Neural crest cell (in vitro differentiated cells): ENCODE measurements at regions not wholly inside any gene's neighbourhood (a gene's known extent, or its start where the extent isn't known, plus 50 kb on each side); places are given as distances from the start of the nearest gene placed in this dataset.

Source experiments
- DNase-seq: peaks from one replicate; pipeline ENCODE4 v3.0.0; 2021; ENCODE audit warnings: low read depth, mixed read lengths, low spot score
- H3K27ac Mint-ChIP-seq: one replicate; pipeline ENCODE4 v1.8.0; 2021; ENCODE audit warnings: mild to moderate bottlenecking, mixed read lengths; ENCODE audit not compliant: unreplicated experiment
- H3K27me3 Mint-ChIP-seq: 2 replicates; pipeline ENCODE4 v1.8.0; 2021; ENCODE audit warnings: low read depth, mild to moderate bottlenecking, mixed read lengths
- H3K36me3 Mint-ChIP-seq: 2 replicates; pipeline ENCODE4 v1.8.0; 2021; ENCODE audit warnings: low read depth, mild to moderate bottlenecking, mixed read lengths
- H3K4me1 Mint-ChIP-seq: 2 replicates; pipeline ENCODE4 v1.8.0; 2021; ENCODE audit warnings: mixed read lengths
- H3K4me3 Mint-ChIP-seq: one replicate; pipeline ENCODE4 v1.8.0; 2021; ENCODE audit warnings: mild to moderate bottlenecking, mixed read lengths
- H3K9me3 Mint-ChIP-seq: 2 replicates; pipeline ENCODE4 v1.8.0; 2021; ENCODE audit warnings: mixed read lengths
- CTCF ChIP-seq: fragments of 200-600 bp; sonication (generic); conservative IDR thresholded peaks from 2 replicates; pipeline ENCODE4 v1.5.0; 2021; ENCODE audit warnings: antibody characterized with exemption, mild to moderate bottlenecking

- H3K9me3 Mint-ChIP-seq = peaks cover 7% of the 10 kb centered on the region
- peaks cover 30% of the 10 kb centered on the region for H3K4me1 Mint-ChIP-seq
- H3K27me3 Mint-ChIP-seq = no peaks in the 10 kb centered on the region
- no peak overlapping the region for H3K4me3 Mint-ChIP-seq
- H3K36me3 Mint-ChIP-seq = no peaks in the 10 kb centered on the region
- no peak overlapping the region for H3K27ac Mint-ChIP-seq
- DNase-seq = no peak
- no peak for TF ChIP-seq CTCF
Measured at GRCh38 chr14:65993996-65994395, 492.2 kb upstream of the CCDC196 start.

- peaks cover 7% of the 10 kb centered on the region for H3K36me3 Mint-ChIP-seq
- H3K9me3 Mint-ChIP-seq = peaks cover 18% of the 10 kb centered on the region
- H3K4me1 Mint-ChIP-seq = peaks cover 18% of the 10 kb centered on the region
- no peak for TF ChIP-seq CTCF
- H3K27ac Mint-ChIP-seq = no peak overlapping the region
- DNase-seq = no peak
- no peaks in the 10 kb centered on the region for H3K27me3 Mint-ChIP-seq
- no peak overlapping the region for H3K4me3 Mint-ChIP-seq
Measured at GRCh38 chr14:65997347-65997746, 488.8 kb upstream of the CCDC196 start.

GRCh38 chr14:65999865-66000264, 486.3 kb upstream of the CCDC196 start:
- H3K4me1 Mint-ChIP-seq = peaks cover 9% of the 10 kb centered on the region
- no peak for DNase-seq
- peaks cover 11% of the 10 kb centered on the region for H3K36me3 Mint-ChIP-seq
- H3K27ac Mint-ChIP-seq = no peak overlapping the region
- TF ChIP-seq CTCF = no peak
- no peak overlapping the region for H3K4me3 Mint-ChIP-seq
- peaks cover 18% of the 10 kb centered on the region for H3K9me3 Mint-ChIP-seq
- H3K27me3 Mint-ChIP-seq = no peaks in the 10 kb centered on the region

GRCh38 chr14:66000766-66001165, 485.4 kb upstream of the CCDC196 start:
- H3K4me1 Mint-ChIP-seq = peaks cover 4% of the 10 kb centered on the region
- TF ChIP-seq CTCF = no peak
- peaks cover 11% of the 10 kb centered on the region for H3K36me3 Mint-ChIP-seq
- no peaks in the 10 kb centered on the region for H3K27me3 Mint-ChIP-seq
- H3K27ac Mint-ChIP-seq = no peak overlapping the region
- no peak for DNase-seq
- no peak overlapping the region for H3K4me3 Mint-ChIP-seq
- peaks cover 14% of the 10 kb centered on the region for H3K9me3 Mint-ChIP-seq

GRCh38 chr14:66001356-66001755, 484.8 kb upstream of the CCDC196 start:
- H3K27me3 Mint-ChIP-seq = no peaks in the 10 kb centered on the region
- H3K4me1 Mint-ChIP-seq = peaks cover 4% of the 10 kb centered on the region
- no peak overlapping the region for H3K4me3 Mint-ChIP-seq
- no peak for TF ChIP-seq CTCF
- peaks cover 11% of the 10 kb centered on the region for H3K36me3 Mint-ChIP-seq
- H3K27ac Mint-ChIP-seq = no peak overlapping the region
- no peak for DNase-seq
- peaks cover 14% of the 10 kb centered on the region for H3K9me3 Mint-ChIP-seq
